ENCODE measurements at regions not wholly inside any gene's neighbourhood (a gene's known extent, or its start where the extent isn't known, plus 50 kb on each side); places are given as distances from the start of the nearest gene placed in this dataset.
"Not testable (repeated sequence)": the region's sequence is repeated elsewhere in the genome, so short reads cannot be mapped to it uniquely, and the experiment has no call there.

DNA sequence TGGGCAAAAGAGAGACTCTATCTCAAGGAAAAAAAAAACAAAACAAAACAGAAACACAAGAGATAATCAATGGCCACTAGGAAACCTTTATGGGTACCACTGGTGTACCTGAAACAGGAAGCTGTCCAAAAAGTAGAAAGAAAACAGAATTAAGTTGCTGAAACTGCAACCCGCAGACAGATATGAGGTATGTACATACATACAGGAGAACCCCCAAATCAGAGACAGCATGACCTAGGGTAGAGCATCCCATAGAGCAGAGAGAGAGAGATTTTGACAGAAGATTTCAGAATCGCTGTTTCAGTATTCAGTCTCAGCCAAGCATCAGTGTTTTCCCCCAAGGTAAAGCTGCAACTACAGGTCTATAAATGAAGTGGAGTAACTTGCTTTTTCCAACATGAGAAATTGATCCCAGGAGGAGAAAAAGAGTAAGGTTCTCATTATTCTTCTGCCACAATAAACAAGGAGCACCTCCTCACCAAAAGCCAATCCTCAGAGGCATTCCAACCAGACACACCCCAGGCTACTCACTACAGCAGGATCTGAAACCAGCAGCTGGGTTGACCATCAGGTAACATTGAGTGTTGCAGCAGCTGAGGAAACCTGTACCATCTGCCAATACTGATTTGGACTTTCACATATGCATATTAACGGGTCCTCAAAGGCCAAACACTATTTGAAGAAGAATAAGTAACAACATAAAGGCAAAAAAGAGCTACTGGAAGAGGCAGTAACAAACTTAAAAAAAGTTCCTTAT lies 630.0 kb downstream of the TAF11L14 start:
- FAIRE-seq, result no peak

GRCh38 chr5:18270635-18271338 lies 636.5 kb downstream of the TAF11L14 start:
- FAIRE-seq, result no peak

GRCh38 chr5:18276939-18277338 lies 642.7 kb downstream of the TAF11L14 start:
- FAIRE-seq, result no peak

DNA sequence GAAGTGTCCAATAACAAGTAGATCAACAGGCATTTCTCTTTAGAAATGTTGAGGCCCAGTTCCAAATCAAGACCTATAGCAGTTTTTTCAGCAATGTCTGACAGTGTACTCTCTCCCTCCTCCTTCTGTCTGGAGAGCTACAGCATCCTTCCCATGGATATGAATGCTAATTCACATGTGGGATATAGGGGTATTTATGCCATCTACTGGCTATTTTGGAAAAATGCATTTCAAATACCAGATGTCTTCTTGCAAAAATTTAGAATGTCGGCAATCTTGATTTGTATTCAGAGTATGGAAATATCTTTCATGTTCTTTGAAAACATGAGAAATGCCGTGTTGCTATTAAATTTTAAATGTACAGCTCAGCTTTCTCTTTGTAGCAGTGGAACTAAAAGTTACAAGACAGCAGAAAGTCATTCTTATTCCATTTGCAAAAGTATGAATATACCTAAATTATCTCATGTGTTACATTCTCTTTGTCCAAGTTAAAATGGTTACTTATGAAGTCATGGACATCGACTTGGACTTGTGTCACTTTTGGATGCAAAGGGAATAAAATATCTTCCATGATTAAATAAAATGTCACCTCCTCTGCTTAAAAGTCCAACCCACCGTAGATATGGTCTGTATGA lies 647.8 kb downstream of the TAF11L14 start:
- peak; percentile 76 for FAIRE-seq

DNA sequence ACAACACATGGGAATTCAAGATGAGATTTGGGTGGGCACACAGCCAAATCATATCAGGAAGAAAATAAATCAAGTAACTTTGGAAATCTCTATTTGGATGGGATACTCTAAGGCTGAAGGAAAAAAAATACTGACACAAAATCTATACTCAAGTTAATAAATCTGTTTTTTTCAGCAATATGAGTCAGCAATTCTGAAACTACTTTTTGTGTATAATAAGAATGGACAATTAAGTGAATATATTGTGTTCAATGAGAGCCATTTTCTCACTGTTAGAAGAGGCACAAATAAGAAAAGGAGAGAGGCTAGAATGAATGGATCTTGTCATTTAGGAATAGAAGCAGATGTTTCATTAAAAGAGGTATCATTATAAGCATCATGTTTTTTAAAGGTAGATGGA lies 651.0 kb downstream of the TAF11L14 start:
- FAIRE-seq, result no peak

- no peak for FAIRE-seq
Measured at GRCh38 chr5:18292146-18292545, 657.9 kb downstream of the TAF11L14 start.

- FAIRE-seq, result not testable (repeated sequence)
Measured at GRCh38 chr5:18295696-18296095, 661.4 kb downstream of the TAF11L14 start.

GRCh38 chr5:18299166-18299565 lies 664.9 kb downstream of the TAF11L14 start:
- FAIRE-seq, result no peak

DNA sequence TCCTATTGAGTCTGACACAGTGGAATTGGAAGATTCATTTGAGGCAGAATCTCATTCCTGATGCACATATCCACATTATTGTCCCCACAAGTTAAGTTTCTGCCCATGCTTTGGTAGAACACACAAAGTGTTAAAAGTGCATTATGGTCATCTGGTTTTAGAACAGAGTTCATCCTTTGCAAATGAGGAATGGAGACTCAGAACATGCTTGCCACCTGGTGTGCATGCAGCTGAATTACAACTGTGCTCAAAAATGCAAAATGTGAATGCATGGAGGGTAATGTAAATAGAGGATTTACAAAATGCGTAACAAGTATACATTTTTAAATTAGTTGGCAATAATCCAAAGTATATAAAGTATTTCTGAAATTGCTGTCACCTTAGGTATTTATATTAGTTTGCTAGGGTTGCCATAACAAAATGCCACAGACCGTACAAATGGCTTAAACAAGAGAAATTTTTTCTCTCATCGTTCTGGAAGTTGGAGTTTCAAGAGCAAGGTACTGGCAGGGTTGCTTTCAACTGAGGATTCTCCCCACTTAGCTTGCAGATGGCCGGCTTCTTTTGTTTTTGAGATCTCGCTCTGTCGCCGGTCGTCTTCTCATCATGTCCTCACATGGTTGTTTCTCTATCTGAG lies 671.1 kb downstream of the TAF11L14 start:
- FAIRE-seq, result peak; percentile 88

DNA sequence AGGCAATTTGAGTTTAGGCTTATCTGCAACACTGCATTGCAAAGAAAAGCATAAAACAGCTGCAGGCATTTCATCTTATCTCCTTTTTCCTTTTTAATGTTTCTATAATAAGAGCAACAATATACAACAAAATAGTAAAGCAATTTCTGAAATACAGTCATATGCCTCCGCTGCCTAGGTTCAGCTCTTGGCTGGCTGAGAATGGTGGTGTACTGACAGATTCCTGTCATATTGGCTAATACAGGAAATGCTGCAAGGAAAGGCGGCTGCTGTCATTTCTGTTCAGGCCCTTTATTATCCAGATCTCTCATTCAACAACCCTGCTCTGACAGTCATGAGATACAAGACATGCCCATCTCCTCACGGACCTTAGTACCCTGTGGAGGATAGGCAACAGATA lies 677.0 kb downstream of the TAF11L14 start:
- no peak for FAIRE-seq

GRCh38 chr5:18312016-18312415 lies 677.8 kb downstream of the TAF11L14 start:
- no peak for FAIRE-seq

DNA sequence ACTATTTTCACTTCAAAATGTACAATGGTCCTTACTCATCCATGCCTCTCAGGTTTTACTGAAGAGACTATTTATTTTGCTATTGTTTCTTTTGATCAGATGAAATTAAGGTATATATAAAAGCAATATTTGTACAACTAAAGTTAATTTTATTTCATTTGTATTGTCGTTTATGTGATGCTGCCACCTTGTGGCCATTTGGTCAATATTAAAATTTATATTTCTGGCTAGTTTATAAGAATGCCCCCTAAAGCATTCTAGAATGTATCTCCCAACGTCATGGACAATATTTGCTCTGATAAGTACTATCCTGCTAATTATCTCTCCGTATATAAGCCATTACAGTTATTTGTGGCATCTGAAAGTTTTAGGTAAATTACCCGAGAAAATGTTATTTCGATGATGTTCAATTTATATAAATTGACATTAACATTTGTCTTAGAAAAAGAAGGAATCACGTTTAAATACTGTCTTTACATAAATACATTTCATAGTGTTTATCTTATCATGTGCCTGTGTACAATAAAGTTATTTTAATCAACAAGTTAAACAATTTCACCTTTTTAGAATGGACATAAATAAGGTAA lies 680.0 kb downstream of the TAF11L14 start:
- peak; percentile 93 for FAIRE-seq

DNA sequence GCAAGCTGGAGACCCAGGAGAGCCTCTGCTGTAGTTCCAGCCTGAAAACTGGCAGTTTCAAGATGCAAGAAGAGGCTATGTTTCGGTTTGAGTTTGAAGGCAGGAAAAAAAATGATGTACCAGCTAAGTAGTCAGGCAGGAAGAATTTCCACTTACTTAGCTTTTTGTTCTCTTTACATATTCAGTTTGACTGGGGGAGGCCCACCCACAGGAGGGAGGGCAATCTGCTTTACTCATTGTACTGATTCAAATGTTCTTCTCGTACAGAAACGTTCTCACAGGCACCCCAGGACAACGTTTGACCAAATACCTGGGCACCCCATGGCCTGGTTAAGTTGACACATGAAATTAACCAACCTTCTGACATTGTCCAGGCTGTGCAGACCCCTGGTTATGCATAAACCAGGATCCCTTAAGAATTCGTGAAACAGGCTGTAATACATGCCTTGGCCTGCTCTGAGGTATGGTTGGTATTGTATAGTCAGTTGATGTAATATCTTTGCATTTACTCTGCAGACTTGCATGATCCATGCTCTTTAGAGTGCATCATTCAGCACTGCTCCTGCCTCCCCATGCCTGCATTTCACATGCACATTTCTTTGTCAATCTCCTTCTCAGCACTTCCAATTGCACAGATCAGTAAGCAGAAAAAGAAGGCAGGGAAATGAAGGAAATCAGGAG lies 687.1 kb downstream of the TAF11L14 start:
- FAIRE-seq, result no peak

DNA sequence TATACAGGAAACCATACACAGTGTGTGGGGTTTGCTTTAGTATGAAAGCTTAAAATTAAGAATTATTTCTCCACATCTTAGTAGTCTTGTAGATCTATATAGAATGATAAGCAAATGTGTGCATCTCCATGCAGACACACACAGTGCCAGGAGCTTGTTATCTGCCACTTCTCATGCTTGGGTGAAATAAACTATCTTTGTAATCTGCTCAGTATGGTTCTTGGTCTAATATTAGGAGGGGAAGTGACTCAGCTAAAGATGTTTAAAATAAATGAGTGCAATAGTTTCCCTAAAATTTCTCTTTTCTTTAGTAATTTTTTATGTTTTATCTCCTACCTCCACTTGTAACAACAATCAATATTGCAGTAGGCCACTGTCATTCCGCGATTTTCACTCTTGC lies 689.6 kb downstream of the TAF11L14 start:
- no peak for FAIRE-seq

- FAIRE-seq, result no peak
Measured at GRCh38 chr5:18325431-18325830, 691.2 kb downstream of the TAF11L14 start.

- FAIRE-seq, result no peak
Measured at GRCh38 chr5:18329328-18329727, 695.1 kb downstream of the TAF11L14 start.

GRCh38 chr5:18333841-18334240 lies 699.6 kb downstream of the TAF11L14 start:
- no peak for FAIRE-seq

DNA sequence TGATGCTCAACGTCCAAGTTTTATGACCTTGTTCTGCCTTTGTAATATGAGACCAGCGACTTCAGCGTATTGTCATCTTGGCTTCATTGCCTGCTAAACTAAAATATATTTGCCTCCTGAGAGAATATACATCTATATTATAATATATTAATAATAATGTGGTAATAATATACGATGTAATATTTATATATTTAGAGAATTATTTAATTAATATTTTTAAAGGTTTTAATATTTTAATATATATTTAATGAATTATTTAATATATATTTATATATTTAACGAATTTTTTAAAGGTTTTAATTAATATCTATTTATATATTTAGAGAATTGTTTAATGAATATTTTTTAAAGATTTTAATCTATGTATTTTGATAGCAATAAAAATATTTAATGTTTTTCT lies 700.7 kb downstream of the TAF11L14 start:
- FAIRE-seq, result no peak

- no peak for FAIRE-seq
Measured at GRCh38 chr5:18354828-18355227, 720.6 kb downstream of the TAF11L14 start.

- FAIRE-seq, result no peak
Measured at GRCh38 chr5:18357486-18357885, 723.2 kb downstream of the TAF11L14 start.

GRCh38 chr5:18366234-18366633 lies 732.0 kb downstream of the TAF11L14 start:
- FAIRE-seq, result no peak

DNA sequence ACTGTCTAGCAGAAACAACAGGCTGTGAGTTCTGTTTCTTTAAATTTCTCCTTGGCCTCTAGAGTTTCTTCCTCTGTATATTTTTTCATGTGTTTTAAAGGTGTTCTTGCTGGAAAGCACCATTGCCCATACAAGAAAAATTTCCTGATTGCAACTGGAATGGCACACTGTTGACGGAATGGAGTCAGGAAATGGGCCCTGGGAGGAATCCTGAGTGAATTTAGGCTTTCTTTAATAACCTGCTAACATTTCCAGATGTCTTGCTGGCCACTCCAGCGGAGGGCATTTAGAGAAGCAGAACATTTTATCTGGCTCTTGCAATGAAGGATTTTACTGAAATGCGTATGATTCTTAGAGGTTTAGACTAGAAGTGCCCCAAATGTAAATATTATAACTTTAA lies 736.3 kb downstream of the TAF11L14 start:
- no peak for FAIRE-seq

DNA sequence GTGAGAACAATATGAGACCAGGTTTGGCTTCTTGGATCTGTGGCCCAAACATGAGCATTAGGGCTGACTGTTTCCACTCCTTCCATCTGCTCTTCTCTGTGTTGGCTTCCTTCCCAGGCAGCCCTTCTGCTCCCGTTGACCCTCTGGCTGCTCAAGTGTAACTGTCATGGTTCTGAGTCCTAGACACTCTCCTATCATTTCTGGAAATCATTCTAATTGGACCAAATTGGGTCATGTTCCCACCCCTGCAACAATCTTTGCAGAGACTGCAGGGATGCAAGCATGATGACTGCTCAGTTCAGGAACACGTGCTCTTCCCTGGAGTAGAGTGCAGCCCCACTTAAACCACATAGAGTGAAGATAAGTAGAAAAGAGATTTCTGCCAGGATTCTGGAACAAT lies 741.4 kb downstream of the TAF11L14 start:
- no peak for FAIRE-seq
